Activated CD4-positive, alpha-beta T cell treated with anti-CD3 and anti-CD28 coated beads, Interleukin-2, amount 50 U/mL, for 24 hours (primary cell): ENCODE measurements at regions not wholly inside any gene's neighbourhood (a gene's known extent, or its start where the extent isn't known, plus 50 kb on each side); places are given as distances from the start of the nearest gene placed in this dataset.

Experiments used
- DNase-seq, 2 donors: peaks; one replicate each; pipeline ENCODE4 v3.0.0-alpha.2; 2020; ENCODE audit warnings: low read depth in 1 of 2, low spot score in 1 of 2

GRCh38 chr12:25009496-25010092, 60.7 kb upstream of the BCAT1 start:
- no peak for DNase-seq

- DNase-seq, result no peak
Measured at GRCh38 chr12:25005376-25005775, 56.5 kb upstream of the BCAT1 start.

DNA sequence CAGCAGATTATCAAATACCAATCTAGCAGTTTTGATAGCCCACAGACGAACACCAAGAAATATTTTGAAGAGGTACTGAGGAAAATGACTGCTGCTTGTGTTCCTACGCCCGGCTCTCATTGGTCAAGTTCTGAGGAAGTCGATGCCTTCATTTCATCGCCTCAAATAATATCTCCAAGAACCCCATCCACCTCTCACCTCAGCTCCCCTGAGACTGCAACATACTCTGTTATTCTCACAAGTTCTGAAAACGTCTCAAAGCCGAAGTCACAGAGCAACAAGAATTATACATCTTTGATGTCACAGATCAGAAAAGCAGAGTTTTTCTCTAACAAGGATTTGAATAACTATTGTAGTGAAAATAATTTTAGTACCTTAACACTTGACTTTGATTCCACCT, 55.5 kb upstream of the BCAT1 start:
- DNase-seq, result no peak

DNA sequence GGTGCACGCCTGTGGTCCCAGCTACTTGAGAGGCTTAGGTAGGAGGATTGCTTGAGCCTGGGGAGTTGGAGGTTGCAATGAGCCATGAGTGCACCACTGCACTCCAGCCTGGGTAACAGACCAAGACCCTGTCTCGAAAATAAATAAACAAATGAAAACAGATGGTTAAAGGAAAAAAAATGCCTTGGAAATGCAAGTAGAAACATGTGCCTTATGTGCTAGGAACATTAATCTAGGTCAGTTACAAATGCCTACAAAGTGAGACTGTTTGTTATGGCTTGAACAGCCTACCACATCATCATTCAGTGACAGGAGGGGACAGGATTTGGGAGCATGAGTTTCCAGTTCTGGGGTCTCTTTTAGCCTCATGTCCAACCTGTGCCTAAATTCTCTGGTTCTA, 52.4 kb upstream of the BCAT1 start:
- DNase-seq, result no peak
